ENCODE measurements at regions not wholly inside any gene's neighbourhood (a gene's known extent, or its start where the extent isn't known, plus 50 kb on each side); places are given as distances from the start of the nearest gene placed in this dataset.

DNA sequence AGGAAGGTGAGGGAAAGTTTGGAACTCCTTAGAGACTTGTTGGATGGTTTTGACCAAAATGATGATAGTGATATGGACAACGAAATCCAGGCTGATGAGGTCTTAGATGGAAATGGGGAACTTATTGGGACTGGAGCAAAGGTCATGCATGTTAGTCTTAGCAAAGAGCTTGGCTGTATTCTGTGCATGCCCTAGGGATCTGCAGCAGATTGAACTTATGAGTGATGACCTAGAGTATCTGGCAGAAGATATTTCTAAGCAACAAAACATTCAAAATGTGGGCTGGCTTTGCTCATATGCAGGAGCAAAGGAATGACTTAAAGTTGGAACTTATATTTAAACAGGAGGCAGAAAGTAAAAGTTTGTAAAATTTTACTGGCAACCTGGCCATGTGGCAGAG, 489.3 kb upstream of the DIPK2B start:
- intact Hi-C loops (cut with DNase I; ENCODE audit: low total_unique reads) = no loop called here

DNA sequence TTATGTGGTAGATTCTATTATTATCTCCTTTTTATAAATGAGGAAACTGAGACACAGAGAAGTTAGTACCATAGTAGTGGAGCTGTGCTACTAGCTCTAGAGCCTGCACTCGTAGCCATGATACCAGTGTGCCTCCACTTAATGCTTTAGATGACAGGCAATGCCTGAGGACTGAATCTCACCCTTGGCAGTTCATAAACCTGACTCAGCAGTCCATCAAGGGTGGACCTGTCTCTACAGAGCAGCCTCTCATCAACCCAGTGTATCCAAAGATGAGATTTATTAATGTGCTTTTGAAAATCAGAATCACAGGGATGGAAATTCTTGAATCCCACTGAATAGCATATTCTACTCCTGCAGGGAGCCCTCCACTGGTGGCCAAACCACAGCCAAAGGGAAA, 483.2 kb upstream of the DIPK2B start:
- TF ChIP-seq POLR2A (IDR thresholded peaks at IDR 0.05) = no peak
- TF ChIP-seq, protein P1, sequence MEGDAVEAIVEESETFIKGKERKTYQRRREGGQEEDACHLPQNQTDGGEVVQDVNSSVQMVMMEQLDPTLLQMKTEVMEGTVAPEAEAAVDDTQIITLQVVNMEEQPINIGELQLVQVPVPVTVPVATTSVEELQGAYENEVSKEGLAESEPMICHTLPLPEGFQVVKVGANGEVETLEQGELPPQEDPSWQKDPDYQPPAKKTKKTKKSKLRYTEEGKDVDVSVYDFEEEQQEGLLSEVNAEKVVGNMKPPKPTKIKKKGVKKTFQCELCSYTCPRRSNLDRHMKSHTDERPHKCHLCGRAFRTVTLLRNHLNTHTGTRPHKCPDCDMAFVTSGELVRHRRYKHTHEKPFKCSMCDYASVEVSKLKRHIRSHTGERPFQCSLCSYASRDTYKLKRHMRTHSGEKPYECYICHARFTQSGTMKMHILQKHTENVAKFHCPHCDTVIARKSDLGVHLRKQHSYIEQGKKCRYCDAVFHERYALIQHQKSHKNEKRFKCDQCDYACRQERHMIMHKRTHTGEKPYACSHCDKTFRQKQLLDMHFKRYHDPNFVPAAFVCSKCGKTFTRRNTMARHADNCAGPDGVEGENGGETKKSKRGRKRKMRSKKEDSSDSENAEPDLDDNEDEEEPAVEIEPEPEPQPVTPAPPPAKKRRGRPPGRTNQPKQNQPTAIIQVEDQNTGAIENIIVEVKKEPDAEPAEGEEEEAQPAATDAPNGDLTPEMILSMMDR (IDR thresholded peaks at IDR 0.05) = no peak
- Histone ChIP-seq H3K4me3 (no peak overlapping the region), H3K36me3 (no peaks in the 10 kb centered on the region), H3K27ac (no peak overlapping the region), H3K9me3 (no peaks in the 10 kb centered on the region), H3K4me1 (no peaks in the 10 kb centered on the region), H3K27me3 (no peaks in the 10 kb centered on the region)
- no peak for DNase-seq
- intact Hi-C loops (cut with DNase I; ENCODE audit: low total_unique reads) = no loop called here

More for the DNA sequence above, 489.3 kb upstream of the DIPK2B start:
- DNase-seq = no peak
- Histone ChIP-seq H3K36me3 (no peaks in the 10 kb centered on the region), H3K4me1 (no peaks in the 10 kb centered on the region), H3K27ac (no peak overlapping the region), H3K4me3 (no peak overlapping the region), H3K9me3 (no peaks in the 10 kb centered on the region), H3K27me3 (no peaks in the 10 kb centered on the region)
- no peak for TF ChIP-seq POLR2A (IDR thresholded peaks at IDR 0.05)
- TF ChIP-seq, protein P1 (IDR thresholded peaks at IDR 0.05) = no peak

DNA sequence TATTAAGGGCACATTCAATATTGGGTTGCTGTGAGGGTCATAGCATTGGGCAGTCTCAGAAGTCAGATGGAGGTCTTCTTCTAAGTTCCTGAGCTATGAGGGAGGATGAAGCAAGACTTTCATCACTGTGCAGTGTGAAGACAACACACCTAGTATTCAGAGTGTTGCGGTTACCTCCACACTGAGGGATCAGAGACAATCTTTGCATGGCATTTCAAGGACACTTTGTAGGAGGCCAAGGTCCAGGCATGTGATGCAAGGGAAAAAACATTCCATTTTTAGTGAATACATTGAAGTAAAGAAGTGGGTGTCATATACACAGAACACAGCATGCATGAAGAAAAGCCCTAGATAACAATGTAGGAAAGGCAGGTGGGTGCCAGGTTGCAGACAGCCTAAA, 481.2 kb upstream of the DIPK2B start:
- intact Hi-C loops (cut with DNase I; ENCODE audit: low total_unique reads) = no loop called here
- H3K36me3 ChIP-seq = no peaks in the 10 kb centered on the region
- H3K27ac ChIP-seq = no peak overlapping the region
- H3K27me3 ChIP-seq = no peaks in the 10 kb centered on the region
- TF ChIP-seq, protein P1 (IDR thresholded peaks at IDR 0.05) = no peak
- no peak for TF ChIP-seq POLR2A (IDR thresholded peaks at IDR 0.05)
- H3K4me3 ChIP-seq = no peak overlapping the region
- H3K4me1 ChIP-seq = no peaks in the 10 kb centered on the region
- H3K9me3 ChIP-seq = no peaks in the 10 kb centered on the region
- no peak for DNase-seq

DNA sequence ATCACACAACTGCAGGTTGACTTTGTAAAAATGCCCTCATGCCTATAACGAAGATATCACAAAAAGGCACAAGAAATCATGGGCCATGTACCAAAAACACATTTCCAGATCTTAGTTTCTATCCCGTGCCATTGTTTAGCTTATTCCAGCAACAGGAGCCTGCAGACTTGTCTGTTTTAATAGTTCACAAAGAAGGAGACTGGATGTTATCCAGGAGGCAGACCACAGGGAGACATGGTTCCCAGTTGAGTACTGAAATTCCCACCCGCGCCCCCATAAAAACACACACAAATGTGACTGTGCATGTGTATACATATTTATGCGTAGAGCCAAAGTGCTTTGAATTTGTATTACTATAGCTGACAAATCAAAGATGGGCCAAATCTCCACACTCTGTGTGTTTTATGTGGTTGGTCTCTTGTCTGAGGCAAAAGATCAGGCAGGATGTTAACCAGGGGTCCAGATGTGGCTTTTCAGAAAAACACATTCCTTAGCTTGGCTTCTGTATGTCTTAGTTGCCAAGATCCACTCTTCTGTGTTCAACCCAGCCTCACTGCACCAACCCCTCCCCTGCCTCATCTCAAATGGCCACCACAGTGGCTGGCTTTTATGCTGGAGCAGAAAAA, 469.2 kb upstream of the DIPK2B start:
- intact Hi-C loops (cut with DNase I; ENCODE audit: low total_unique reads) = no loop called here
- DNase-seq = no peak
- TF ChIP-seq, protein P1 (IDR thresholded peaks at IDR 0.05) = no peak
- TF ChIP-seq POLR2A (IDR thresholded peaks at IDR 0.05) = no peak

DNA sequence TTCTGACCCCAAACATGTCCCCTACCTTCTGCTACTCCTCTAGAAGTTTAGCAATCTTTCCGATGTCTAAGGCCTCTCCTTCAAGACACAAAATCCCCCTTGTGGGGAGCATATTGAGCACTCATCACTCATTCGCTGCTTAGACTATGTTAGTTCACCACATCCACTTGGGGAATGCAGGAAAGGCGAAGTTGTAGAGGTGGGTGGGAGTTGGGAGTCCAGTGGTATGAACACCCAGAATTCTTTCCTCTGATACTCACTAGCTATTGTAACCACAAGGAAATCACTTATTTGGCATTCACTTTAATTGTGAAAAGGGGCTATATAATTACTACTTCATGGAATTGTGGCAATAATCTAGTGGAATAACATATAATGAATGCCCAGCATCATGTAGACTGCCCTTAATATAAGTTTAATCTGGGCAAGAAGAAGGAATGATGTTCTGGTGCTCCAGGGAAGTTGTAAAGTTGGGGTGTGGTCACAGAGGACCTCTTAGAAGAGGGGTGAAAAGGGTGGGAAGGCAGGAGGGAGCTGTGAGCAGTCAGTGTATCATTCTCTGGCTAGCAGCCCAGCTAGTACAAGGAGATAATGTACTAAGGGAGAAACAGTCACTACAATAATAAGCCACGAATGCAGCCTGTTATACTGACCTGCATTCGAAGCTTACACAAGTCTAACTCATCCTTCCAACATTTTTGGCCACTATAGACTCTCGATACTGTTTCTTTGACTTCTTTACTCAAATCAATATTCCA, 468.2 kb upstream of the DIPK2B start:
- H3K27ac ChIP-seq = no peak overlapping the region
- no peaks in the 10 kb centered on the region for H3K9me3 ChIP-seq
- DNase-seq = no peak
- H3K27me3 ChIP-seq = no peaks in the 10 kb centered on the region
- intact Hi-C loops (cut with DNase I; ENCODE audit: low total_unique reads) = no loop called here
- no peak overlapping the region for H3K4me3 ChIP-seq
- H3K36me3 ChIP-seq = no peaks in the 10 kb centered on the region
- no peaks in the 10 kb centered on the region for H3K4me1 ChIP-seq
- TF ChIP-seq, protein P1 (IDR thresholded peaks at IDR 0.05) = no peak
- no peak for TF ChIP-seq POLR2A (IDR thresholded peaks at IDR 0.05)

More for the DNA sequence above, 469.2 kb upstream of the DIPK2B start:
- H3K9me3 ChIP-seq = no peaks in the 10 kb centered on the region
- no peaks in the 10 kb centered on the region for H3K4me1 ChIP-seq
- H3K27me3 ChIP-seq = no peaks in the 10 kb centered on the region
- no peak overlapping the region for H3K27ac ChIP-seq
- H3K36me3 ChIP-seq = no peaks in the 10 kb centered on the region
- no peak overlapping the region for H3K4me3 ChIP-seq
